Vagina (tissue), 2 donors: ENCODE measurements at regions not wholly inside any gene's neighbourhood (a gene's known extent, or its start where the extent isn't known, plus 50 kb on each side); places are given as distances from the start of the nearest gene placed in this dataset.

ENCODE experiments used
- CTCF ChIP-seq, 3 experiments: fragments of 450-650 bp in 2 of 3; fragments of 200-600 bp in 1 of 3; sonication (generic) in 1 of 3; IDR thresholded peaks; one replicate each; pipeline ENCODE4 v1.5.1; 2017 to 2019; ENCODE audit warnings: antibody characterized with exemption in 3 of 3, mild to moderate bottlenecking in 2 of 3, moderate library complexity in 2 of 3
- POLR2AphosphoS5 ChIP-seq, 2 donors: sonication (generic); formaldehyde crosslinking; IDR thresholded peaks; one replicate each; pipeline ENCODE4 v1.9.0; 2017; ENCODE audit warnings: antibody characterized with exemption in 2 of 2, mild to moderate bottlenecking in 2 of 2, low read depth in 1 of 2; ENCODE audit not compliant: insufficient read depth in 1 of 2

DNA sequence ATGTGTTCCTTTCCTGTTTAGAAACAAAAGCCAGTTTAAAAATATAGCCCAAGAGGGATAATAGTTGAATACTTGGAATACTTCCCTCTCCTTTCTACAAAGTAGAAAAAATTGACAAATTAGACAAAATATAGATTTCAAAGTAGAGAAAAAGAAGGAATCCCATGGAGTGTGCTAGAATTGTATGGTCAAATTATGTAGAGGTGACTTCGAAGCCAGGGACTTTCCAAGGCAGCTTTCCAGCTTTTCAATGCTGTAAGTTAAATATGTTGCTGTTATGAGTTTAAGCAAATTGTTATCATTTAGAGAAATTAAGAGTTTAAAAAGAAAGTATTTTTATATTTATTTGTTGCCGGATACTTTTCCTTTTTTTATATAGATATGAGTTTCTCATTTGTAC, 415.5 kb upstream of the OPRM1 start:
- TF ChIP-seq CTCF (IDR thresholded peaks at IDR 0.05), result no peak
- no peak for TF ChIP-seq POLR2AphosphoS5 (IDR thresholded peaks at IDR 0.05; ENCODE audit: insufficient read depth in 1 of 2, low read depth in 1 of 2)
